ENCODE measurements at regions not wholly inside any gene's neighbourhood (a gene's known extent, or its start where the extent isn't known, plus 50 kb on each side); places are given as distances from the start of the nearest gene placed in this dataset.

DNA sequence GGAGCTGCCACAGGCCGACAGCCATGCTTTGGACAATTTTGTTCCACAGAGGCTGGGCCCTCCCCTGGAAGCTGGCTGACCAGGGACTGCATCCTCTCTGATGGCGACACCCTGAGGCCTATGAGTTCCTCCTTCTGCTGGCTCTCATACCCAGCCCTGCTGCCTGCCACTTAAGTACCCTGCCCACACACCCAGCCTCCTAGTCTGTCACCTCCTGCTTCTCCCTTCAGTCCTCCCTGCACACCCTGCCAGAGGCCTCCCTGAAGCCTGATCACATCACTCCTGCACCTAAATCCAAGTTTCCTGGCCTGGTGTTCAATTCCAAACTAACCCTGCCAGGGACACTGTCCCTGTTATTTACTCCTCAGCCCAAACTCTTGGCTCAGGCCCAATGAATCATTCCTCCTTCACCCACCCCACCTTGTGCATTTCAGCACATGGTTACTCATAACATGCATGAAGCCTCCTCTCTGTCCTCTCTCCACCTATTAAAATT, 136.7 kb upstream of the NECTIN1 start:
- no peak for DNase-seq
- no peak overlapping the region for H3K4ac ChIP-seq (ENCODE audit: low read depth, low read length)
- no peak overlapping the region for H2BK20ac ChIP-seq (ENCODE audit: low read depth, low read length, poor library complexity, severe bottlenecking)
- no peak overlapping the region for H2AFZ ChIP-seq (ENCODE audit: low read length)
- H3K27me3 Mint-ChIP-seq (ENCODE audit: low read depth), result peaks cover 15% of the 10 kb centered on the region
- peaks cover 4 to 6% (median 5%) of the 10 kb centered on the region in 3 experiments; a peak in 4 of 7 replicates for H3K36me3 Mint-ChIP-seq (ENCODE audit: insufficient read depth in 1 of 3, low read depth in 3 of 3)
- no peak overlapping the region for H2BK5ac ChIP-seq (ENCODE audit: insufficient read length, low read length)
- H3K27ac Mint-ChIP-seq, result peak overlapping the region in 2 of 3 experiments; percentile 73 to 74; a peak in 2 of 7 replicates
- H4K91ac ChIP-seq (ENCODE audit: insufficient read length, low read depth, low read length), result no peak overlapping the region
- H2BK12ac ChIP-seq (ENCODE audit: insufficient read length, low read depth, low read length), result no peak overlapping the region
- no peaks in the 10 kb centered on the region for H3K23me2 ChIP-seq (ENCODE audit: insufficient read length, low read depth, low read length, poor library complexity, severe bottlenecking)
- WGBS (ENCODE audit: extremely low coverage, insufficient read length, low lambda C conversion rate), result no CpG with 5 or more reads among the region's 2 CpGs
- H3K4me3 Mint-ChIP-seq, result no peak overlapping the region
- no peak overlapping the region for H3K23ac ChIP-seq (ENCODE audit: insufficient read length, low read depth, low read length)
- no peak overlapping the region for H4K5ac ChIP-seq (ENCODE audit: insufficient read length, low read depth, low read length)
- no peaks in the 10 kb centered on the region for H3K79me2 ChIP-seq (ENCODE audit: insufficient read depth, low read length)
- no peak overlapping the region for H3K56ac ChIP-seq (ENCODE audit: insufficient read length, low read depth, low read length)
- peaks cover 21 to 26% of the 10 kb centered on the region in 2 experiments for H3K4me1 Mint-ChIP-seq
- no peak overlapping the region for H3K18ac ChIP-seq (ENCODE audit: insufficient read length, low read depth, low read length)
- H2BK120ac ChIP-seq (ENCODE audit: low read depth, low read length, poor library complexity, severe bottlenecking), result no peak overlapping the region
- H3K27me3 ChIP-seq (ENCODE audit: insufficient read depth, low read length), result no peaks in the 10 kb centered on the region
- H4K8ac ChIP-seq (replicated peaks; ENCODE audit: insufficient read length, low read depth, low read length), result no peak overlapping the region
- no peak overlapping the region for H2AK5ac ChIP-seq (ENCODE audit: insufficient read length, low read length)
- H3K4me2 ChIP-seq (ENCODE audit: insufficient read depth, insufficient read length, low read length), result no peak overlapping the region
- no peak overlapping the region for H3K27ac ChIP-seq (ENCODE audit: insufficient read length, low read depth, low read length)
- no peaks in the 10 kb centered on the region for H3K79me1 ChIP-seq (ENCODE audit: insufficient read depth, low read depth, low read length, poor library complexity, severe bottlenecking)
- H3K4me1 ChIP-seq (ENCODE audit: insufficient read depth, low read length), result no peaks in the 10 kb centered on the region
- peaks cover 4 to 6% of the 10 kb centered on the region in 2 experiments; a peak in 4 of 5 replicates for H3K9me3 Mint-ChIP-seq
- no peak overlapping the region for H2BK15ac ChIP-seq (ENCODE audit: low read depth, low read length)
- no peak overlapping the region for H3K14ac ChIP-seq (ENCODE audit: insufficient read depth, low read length)
- no peak overlapping the region for H3T11ph ChIP-seq (ENCODE audit: low read length)
- H4K20me1 ChIP-seq (ENCODE audit: control insufficient read depth, insufficient read depth, insufficient read length), result no peaks in the 10 kb centered on the region
- TF ChIP-seq, protein P1, sequence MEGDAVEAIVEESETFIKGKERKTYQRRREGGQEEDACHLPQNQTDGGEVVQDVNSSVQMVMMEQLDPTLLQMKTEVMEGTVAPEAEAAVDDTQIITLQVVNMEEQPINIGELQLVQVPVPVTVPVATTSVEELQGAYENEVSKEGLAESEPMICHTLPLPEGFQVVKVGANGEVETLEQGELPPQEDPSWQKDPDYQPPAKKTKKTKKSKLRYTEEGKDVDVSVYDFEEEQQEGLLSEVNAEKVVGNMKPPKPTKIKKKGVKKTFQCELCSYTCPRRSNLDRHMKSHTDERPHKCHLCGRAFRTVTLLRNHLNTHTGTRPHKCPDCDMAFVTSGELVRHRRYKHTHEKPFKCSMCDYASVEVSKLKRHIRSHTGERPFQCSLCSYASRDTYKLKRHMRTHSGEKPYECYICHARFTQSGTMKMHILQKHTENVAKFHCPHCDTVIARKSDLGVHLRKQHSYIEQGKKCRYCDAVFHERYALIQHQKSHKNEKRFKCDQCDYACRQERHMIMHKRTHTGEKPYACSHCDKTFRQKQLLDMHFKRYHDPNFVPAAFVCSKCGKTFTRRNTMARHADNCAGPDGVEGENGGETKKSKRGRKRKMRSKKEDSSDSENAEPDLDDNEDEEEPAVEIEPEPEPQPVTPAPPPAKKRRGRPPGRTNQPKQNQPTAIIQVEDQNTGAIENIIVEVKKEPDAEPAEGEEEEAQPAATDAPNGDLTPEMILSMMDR (conservative IDR thresholded peaks at IDR 0.05), result no peak
- H3K9me3 ChIP-seq (ENCODE audit: control insufficient read depth, low read depth, low read length), result no peaks in the 10 kb centered on the region
- no peak overlapping the region for H3K9ac ChIP-seq (ENCODE audit: extremely low read depth, insufficient read length, low read length)
